Heart left ventricle (tissue), 16 donors: ENCODE measurements at regions not wholly inside any gene's neighbourhood (a gene's known extent, or its start where the extent isn't known, plus 50 kb on each side); places are given as distances from the start of the nearest gene placed in this dataset.

ENCODE experiments used
- ATAC-seq, 4 donors: fragments of 200-7000 bp; cut with Tn5 transposase; one replicate each; pipeline ENCODE4 v1.9.1; 2020 to 2022; ENCODE audit warnings: moderate library complexity in 4 of 4, mild to moderate bottlenecking in 3 of 4, moderate number of reproducible peaks in 1 of 4
- DNase-seq, 5 donors: peaks; one replicate each; pipeline ENCODE4 v3.0.0-alpha.2; 2020
- H3K27ac ChIP-seq, 12 donors: fragments of 200-600 bp; sonication (generic) in 4 of 12; one replicate each; pipeline versions ENCODE4 v1.5.0 to v1.8.0; 2016 to 2022; ENCODE audit warnings: mild to moderate bottlenecking in 2 of 12
- H3K27me3 ChIP-seq, 9 donors: fragments of 200-600 bp; sonication (generic) in 2 of 9; one replicate each; pipeline versions ENCODE4 v1.5.1 to v1.8.0; 2016 to 2022; ENCODE audit warnings: mild to moderate bottlenecking in 3 of 9
- H3K36me3 ChIP-seq, 9 donors: fragments of 200-600 bp; sonication (generic) in 2 of 9; one replicate each; pipeline versions ENCODE4 v1.5.0 to v1.8.0; 2018 to 2022; ENCODE audit warnings: mild to moderate bottlenecking in 2 of 9
- H3K4me1 ChIP-seq, 12 donors: fragments of 200-600 bp; sonication (generic) in 4 of 12; one replicate each; pipeline versions ENCODE4 v1.5.0 to v1.8.0; 2016 to 2022; ENCODE audit warnings: mild to moderate bottlenecking in 3 of 12
- H3K4me3 ChIP-seq, 12 donors: fragments of 200-600 bp; sonication (generic) in 4 of 12; one replicate each; pipeline versions ENCODE4 v1.5.0 to v1.8.0; 2017 to 2022; ENCODE audit warnings: mild to moderate bottlenecking in 9 of 12, moderate library complexity in 4 of 12
- H3K9me3 ChIP-seq, 12 donors: fragments of 200-600 bp; sonication (generic) in 4 of 12; one replicate each; pipeline versions ENCODE4 v1.5.0 to v1.8.0; 2016 to 2022; ENCODE audit warnings: mild to moderate bottlenecking in 1 of 12
- CTCF ChIP-seq, 12 donors: fragments of 200-600 bp; sonication (generic) in 4 of 12; IDR thresholded peaks; one replicate each; pipeline versions ENCODE4 v1.5.0 to v1.8.0; 2018 to 2022; ENCODE audit warnings: antibody characterized with exemption in 12 of 12, mild to moderate bottlenecking in 5 of 12
- POLR2A ChIP-seq, 2 donors: fragments of 450-650 bp; IDR thresholded peaks; one replicate each; pipeline ENCODE4 v1.6.1; 2017; ENCODE audit warnings: antibody characterized with exemption in 2 of 2, mild to moderate bottlenecking in 2 of 2, moderate library complexity in 2 of 2
- WGBS, 4 donors: extraction: QIAGEN DNeasy Blood & Tissue Kit in 2 of 4; methylation state at CpG; one replicate each; pipeline versions ENCODE4 v1.1.5 to v1.1.7; 2013 to 2018; 5-methylcytosine and 5-hydroxymethylcytosine counted together
- intact Hi-C, 10 donors: fragments of 100-400 bp; cut with DNase I; formaldehyde crosslinking; loops; one replicate each; pipeline versions ENCODE4 v1.11.1 to v1.14.2; 2022
- donor health status: ischemic (EF 13 %, LVEDD 7.1; RV severe dilation, severe dysfunction).
- donor health status: healthy with polysubstance abuse.
- donor health status: DM: no; HTN: yes; CAD: no.
- donor health status: DM: no; HTN: no; CAD: no.
- donor health status: ischemic (EF 25% LVEDD 6.9; RV normal size, moderate dysfunction).
- donor health status: ischemic (EF 25% LVEDD 5.7; RV mildly dilated, moderate dysfunction).
- donor health status: healthy.
- donor health status: DM: yes; HTN: yes; CAD: no.
- donor health status: ischemic (EF 35%, LVEDD 5.7; RV mildly dilated, moderate dysfunction).
- donor health status: nonischemic (EF 11% LVEDD 7.7; RV severe dilation, severe dysfunction).
- donor health status: DM: yes; HTN: yes; CAD: no.
- donor health status: PGD.
- donor health status: ischemic (EF 29% LVEDD 5.4; RV normal size, mild dysfunction).
- donor health status: nonischemic (EF 23%, LVEDD 6.1; RV moderate dilation, normal function).

DNA sequence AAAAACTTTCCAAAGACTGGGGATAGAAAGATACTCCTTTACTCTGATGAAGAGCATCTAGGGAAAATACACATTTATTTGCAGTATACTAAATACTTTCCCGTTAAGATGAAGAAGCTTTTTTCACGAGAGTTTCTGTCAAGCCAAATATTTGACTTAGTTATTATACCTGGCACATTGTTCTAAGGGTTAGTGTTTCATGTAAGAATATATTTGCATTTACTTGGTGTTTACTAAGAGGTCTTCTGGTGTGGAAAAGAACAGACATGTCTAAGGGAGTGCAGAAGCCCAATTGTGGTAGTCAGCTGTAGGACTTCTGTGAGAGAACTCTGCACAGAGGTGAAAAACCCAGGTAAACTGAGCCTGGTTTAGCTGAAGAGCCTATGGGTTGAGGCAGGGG lies 457.6 kb upstream of the SOX11 start:
- H3K9me3 ChIP-seq = peaks cover 0 to 11% (median 0%) of the 10 kb centered on the region in 12 donors
- H3K27ac ChIP-seq = no peak overlapping the region
- H3K4me1 ChIP-seq = no peaks in the 10 kb centered on the region
- 84 to 86% (median 85%) methylated on average over 2 of the region's 2 CpGs for WGBS, 4 donors
- TF ChIP-seq POLR2A (IDR thresholded peaks at IDR 0.05) = no peak
- TF ChIP-seq CTCF (IDR thresholded peaks at IDR 0.05) = no peak
- no peaks in the 10 kb centered on the region for H3K27me3 ChIP-seq
- no peak overlapping the region for H3K4me3 ChIP-seq
- intact Hi-C loops = no loop called here
- ATAC-seq (no peak), DNase-seq (no peak)
- H3K36me3 ChIP-seq = no peaks in the 10 kb centered on the region

- Histone ChIP-seq H3K36me3 (no peaks in the 10 kb centered on the region), H3K4me1 (no peaks in the 10 kb centered on the region), H3K27me3 (no peaks in the 10 kb centered on the region), H3K4me3 (no peak overlapping the region), H3K9me3 (peaks cover 0 to 11% (median 0%) of the 10 kb centered on the region in 12 donors), H3K27ac (no peak overlapping the region)
- no peak for TF ChIP-seq POLR2A (IDR thresholded peaks at IDR 0.05)
- TF ChIP-seq CTCF (IDR thresholded peaks at IDR 0.05) = no peak
- 80 to 94% (median 87%) methylated on average over 8 to 9 of the region's 9 CpGs for WGBS, 4 donors
- ATAC-seq (no peak), DNase-seq (no peak)
- intact Hi-C loops = no loop called here
Measured at GRCh38 chr2:5235701-5236100, 456.5 kb upstream of the SOX11 start.

- Histone ChIP-seq H3K27me3 (no peaks in the 10 kb centered on the region), H3K27ac (no peak overlapping the region), H3K4me1 (no peaks in the 10 kb centered on the region), H3K9me3 (peaks cover 0 to 11% (median 0%) of the 10 kb centered on the region in 12 donors), H3K36me3 (no peaks in the 10 kb centered on the region), H3K4me3 (no peak overlapping the region)
- DNase-seq (no peak), ATAC-seq (no peak)
- TF ChIP-seq POLR2A (IDR thresholded peaks at IDR 0.05) (no peak), CTCF (IDR thresholded peaks at IDR 0.05) (no peak)
- 54 to 63% (median 61%) methylated on average over 4 of the region's 4 CpGs for WGBS, 4 donors
- intact Hi-C loops = no loop called here
Measured at GRCh38 chr2:5236249-5236648, 455.9 kb upstream of the SOX11 start.

DNA sequence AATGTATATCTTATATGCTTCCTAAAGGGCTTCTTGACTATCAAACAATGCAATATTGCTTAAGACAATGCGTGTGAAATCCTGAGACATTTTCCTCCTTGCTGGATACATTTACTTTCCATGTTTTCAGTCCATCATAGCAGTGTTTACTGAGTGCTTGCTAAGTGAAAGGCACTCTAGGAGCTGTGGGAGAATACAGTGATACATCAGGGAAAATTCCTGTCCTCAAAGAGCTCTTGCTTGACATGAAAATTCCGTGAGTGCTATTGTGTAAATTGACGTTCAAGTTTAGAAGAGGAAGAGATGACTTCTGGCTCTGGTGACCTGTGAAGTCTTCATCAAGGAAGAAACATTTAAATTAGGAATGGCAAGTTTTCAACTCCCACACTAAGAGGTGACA lies 449.4 kb upstream of the SOX11 start:
- Histone ChIP-seq H3K27me3 (no peaks in the 10 kb centered on the region), H3K4me1 (no peaks in the 10 kb centered on the region), H3K27ac (no peak overlapping the region), H3K9me3 (no peaks in the 10 kb centered on the region), H3K36me3 (no peaks in the 10 kb centered on the region), H3K4me3 (no peak overlapping the region)
- no peak for TF ChIP-seq POLR2A (IDR thresholded peaks at IDR 0.05)
- WGBS, 4 donors = 50 to 62% (median 57%) methylated on average over 3 of the region's 3 CpGs
- intact Hi-C loops = no loop called here
- no peak for DNase-seq
- no peak for ATAC-seq

DNA sequence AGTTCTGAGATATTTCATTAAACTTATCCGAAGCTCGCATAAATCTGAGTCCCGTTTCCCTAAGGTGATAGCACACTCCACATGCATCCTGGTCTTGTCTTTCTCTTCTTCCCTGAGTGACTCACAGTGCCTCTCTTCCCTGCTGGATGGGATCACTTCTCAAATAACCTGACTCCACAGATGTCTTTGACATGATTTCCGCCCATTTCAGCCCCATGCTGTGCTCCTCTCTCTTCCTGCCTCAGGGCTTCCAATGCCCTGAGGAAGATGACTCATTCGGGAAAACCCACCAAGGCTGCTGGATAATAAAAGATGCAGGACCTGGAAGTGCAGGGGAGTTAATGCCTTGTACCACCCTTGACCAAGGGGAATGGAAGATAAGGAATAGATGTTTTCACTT lies 441.7 kb upstream of the SOX11 start:
- no peak overlapping the region for H3K4me3 ChIP-seq
- intact Hi-C loops = no loop called here
- 43 to 59% (median 46%) methylated on average over 5 of the region's 5 CpGs for WGBS, 4 donors
- DNase-seq (no peak), ATAC-seq (no peak)
- peaks cover 0 to 14% (median 0%) of the 10 kb centered on the region in 12 donors for H3K9me3 ChIP-seq
- H3K27ac ChIP-seq = no peak overlapping the region
- no peaks in the 10 kb centered on the region for H3K27me3 ChIP-seq
- TF ChIP-seq CTCF (IDR thresholded peaks at IDR 0.05) (no peak), POLR2A (IDR thresholded peaks at IDR 0.05) (no peak)
- H3K4me1 ChIP-seq = no peaks in the 10 kb centered on the region
- H3K36me3 ChIP-seq = no peaks in the 10 kb centered on the region
